ENCODE measurements at regions not wholly inside any gene's neighbourhood (a gene's known extent, or its start where the extent isn't known, plus 50 kb on each side); places are given as distances from the start of the nearest gene placed in this dataset.

GRCh38 chr6:78551361-78551760 lies 316.0 kb upstream of the IRAK1BP1 start:
- no peak for TF ChIP-seq POLR2AphosphoS5 (IDR thresholded peaks at IDR 0.05; ENCODE audit: low read depth, low read length)
- no peak for TF ChIP-seq POLR2A (IDR thresholded peaks at IDR 0.05; ENCODE audit: low read depth, low read length)
- no peak for TF ChIP-seq SPI1 (IDR thresholded peaks at IDR 0.05; ENCODE audit: low read depth, low read length)
- TF ChIP-seq TAF1 (IDR thresholded peaks at IDR 0.05; ENCODE audit: low read depth, low read length): no peak
- no peak for TF ChIP-seq POU2F2 (IDR thresholded peaks at IDR 0.05; ENCODE audit: low read depth, low read length)
